H1 (cell line): ENCODE measurements at regions not wholly inside any gene's neighbourhood (a gene's known extent, or its start where the extent isn't known, plus 50 kb on each side); places are given as distances from the start of the nearest gene placed in this dataset.

Experiments
- CTCF ChIA-PET: fragments of 300-600 bp; sonication (Branson Sonifier 250); formaldehyde crosslinking; loops from one replicate; lab custom pipeline; 2021; ENCODE audit not compliant: partially characterized antibody; lab: Charles Lee
- POLR2A ChIA-PET: fragments of 300-600 bp; sonication (Branson Sonifier 250); formaldehyde crosslinking; loops from one replicate; lab custom pipeline; 2021; ENCODE audit warnings: inconsistent platforms; ENCODE audit not compliant: partially characterized antibody; lab: Charles Lee
- DNase-seq, 2 experiments: peaks; one replicate each; pipeline versions ENCODE4 v3.0.0 to v3.0.0-alpha.2; 2010 to 2022; ENCODE audit warnings: low spot score in 2 of 2, low read depth in 1 of 2, mixed read lengths in 1 of 2
- FAIRE-seq: peaks from 2 replicates; lab custom pipeline; 2011; peaks lifted over from hg19 to GRCh38; lab: Jason Lieb, UNC
- H2AFZ ChIP-seq: 2 replicates; pipeline ENCODE4 v1.8.1; 2012; ENCODE audit warnings: low read length, inconsistent platforms
- H2AK5ac ChIP-seq: 2 replicates; pipeline ENCODE4 v1.6.1; 2013; ENCODE audit warnings: low read depth, low read length
- H2BK120ac ChIP-seq: replicated peaks from 2 replicates; pipeline ENCODE3; 2013; ENCODE audit warnings: low read depth, low read length, inconsistent platforms
- H2BK12ac ChIP-seq: 2 replicates; pipeline ENCODE4 v1.6.1; 2013; ENCODE audit warnings: low read depth, low read length
- H2BK15ac ChIP-seq: 2 replicates; pipeline ENCODE4 v1.6.1; 2013; ENCODE audit warnings: low read length
- H2BK20ac ChIP-seq: 2 replicates; pipeline ENCODE4 v1.6.1; 2013; ENCODE audit warnings: low read length
- H2BK5ac ChIP-seq: 2 replicates; pipeline ENCODE4 v1.6.1; 2013; ENCODE audit warnings: low read depth, low read length
- H3K14ac ChIP-seq: 2 replicates; pipeline ENCODE4 v1.6.1; 2013; ENCODE audit warnings: inconsistent platforms; ENCODE audit not compliant: insufficient read length
- H3K18ac ChIP-seq: 2 replicates; pipeline ENCODE4 v1.6.1; 2013; ENCODE audit warnings: low read length; ENCODE audit errors: extremely low read depth
- H3K23ac ChIP-seq: 2 replicates; pipeline ENCODE4 v1.6.1; 2013; ENCODE audit warnings: inconsistent platforms; ENCODE audit not compliant: insufficient read length
- H3K23me2 ChIP-seq: 2 replicates; pipeline ENCODE4 v1.6.1; 2013; ENCODE audit warnings: low read depth, low read length
- H3K27ac ChIP-seq: 2 replicates; pipeline ENCODE4 v1.6.1; 2011; ENCODE audit warnings: low read depth, low read length, inconsistent platforms
- H3K27me3 ChIP-seq, 4 experiments: replicated peaks in 1 of 4; 1 replicate in 1 of 4; 2 replicates in 3 of 4; pipeline versions ENCODE4 v1.6.1 to v1.8.1; 2011 to 2013; ENCODE audit warnings: low read length in 3 of 4, mild to moderate bottlenecking in 3 of 4, inconsistent platforms in 2 of 4, mixed read lengths in 2 of 4, moderate library complexity in 1 of 4; ENCODE audit not compliant: control insufficient read depth in 3 of 4, insufficient read depth in 3 of 4; ENCODE audit errors: extremely low read depth in 1 of 4
- H3K36me3 ChIP-seq, 4 experiments: 2 replicates each; pipeline versions ENCODE4 v1.6.1 to v1.8.1; 2011 to 2013; ENCODE audit warnings: mild to moderate bottlenecking in 4 of 4, low read length in 3 of 4, moderate library complexity in 2 of 4, control low read depth in 1 of 4, inconsistent platforms in 1 of 4; ENCODE audit not compliant: insufficient read depth in 4 of 4, control insufficient read depth in 2 of 4
- H3K4ac ChIP-seq: replicated peaks from 2 replicates; pipeline ENCODE3; 2013; ENCODE audit warnings: low read length, low read depth, mixed read lengths, inconsistent platforms; ENCODE audit not compliant: insufficient read length
- H3K4me1 ChIP-seq, 4 experiments: replicated peaks in 1 of 4; 1 replicate in 1 of 4; 2 replicates in 3 of 4; pipeline versions ENCODE4 v1.6.1 to v1.8.1; 2011 to 2013; ENCODE audit warnings: low read length in 3 of 4, inconsistent platforms in 2 of 4, mixed read lengths in 1 of 4; ENCODE audit not compliant: insufficient read depth in 4 of 4, control insufficient read depth in 3 of 4
- H3K4me2 ChIP-seq, 2 experiments: 2 replicates each; pipeline versions ENCODE4 v1.6.1 to v1.8.1; 2011 to 2013; ENCODE audit warnings: low read depth in 2 of 2, low read length in 2 of 2, control low read depth in 1 of 2, inconsistent platforms in 1 of 2, mild to moderate bottlenecking in 1 of 2; ENCODE audit not compliant: insufficient read depth in 1 of 2
- H3K4me3 ChIP-seq, 4 experiments: fragments of 200-600, 300-600 bp in 1 of 4; sonication (generic), shearing (Covaris generic), sonication (Bioruptor Twin) in 1 of 4; 2 replicates each; pipeline versions ENCODE4 v1.5.1 to v1.8.1; 2011 to 2016; ENCODE audit warnings: low read length in 4 of 4, low read depth in 3 of 4, control low read depth in 2 of 4, inconsistent platforms in 2 of 4, mild to moderate bottlenecking in 2 of 4, mixed read lengths in 1 of 4, moderate library complexity in 1 of 4; ENCODE audit not compliant: insufficient read depth in 2 of 4; ENCODE audit errors: extremely low read depth in 1 of 4
- H3K56ac ChIP-seq: replicated peaks from 2 replicates; pipeline ENCODE3; 2013; ENCODE audit warnings: low read depth, mild to moderate bottlenecking, mixed read lengths, low read length, inconsistent platforms; ENCODE audit not compliant: insufficient read length
- H3K79me1 ChIP-seq: 2 replicates; pipeline ENCODE4 v1.6.1; 2013; ENCODE audit warnings: low read depth, low read length, control low read depth
- H3K79me2 ChIP-seq, 2 experiments: 2 replicates each; pipeline versions ENCODE4 v1.6.1 to v1.8.1; 2012 to 2013; ENCODE audit warnings: low read length in 2 of 2, mild to moderate bottlenecking in 2 of 2, inconsistent platforms in 1 of 2; ENCODE audit not compliant: insufficient read depth in 2 of 2, control insufficient read depth in 1 of 2
- H3K9ac ChIP-seq, 4 experiments: replicated peaks in 1 of 4; 1 replicate in 1 of 4; 2 replicates in 3 of 4; pipeline versions ENCODE4 v1.6.1 to v1.8.1; 2011 to 2013; ENCODE audit warnings: low read depth in 3 of 4, low read length in 3 of 4, control low read depth in 2 of 4, mild to moderate bottlenecking in 2 of 4, moderate library complexity in 2 of 4, inconsistent platforms in 1 of 4; ENCODE audit errors: extremely low read depth in 1 of 4
- H3K9me3 ChIP-seq, 2 experiments: 2 replicates each; pipeline versions ENCODE4 v1.6.1 to v1.8.1; 2012 to 2013; ENCODE audit warnings: mild to moderate bottlenecking in 2 of 2, moderate library complexity in 2 of 2, control low read depth in 1 of 2, inconsistent platforms in 1 of 2, low read depth in 1 of 2, low read length in 1 of 2, mixed read lengths in 1 of 2; ENCODE audit not compliant: insufficient read depth in 2 of 2
- H4K20me1 ChIP-seq, 2 experiments: replicated peaks in 1 of 2; 2 replicates each; pipeline versions ENCODE3 to v1.8.1; 2011 to 2013; ENCODE audit warnings: inconsistent platforms in 2 of 2, low read length in 2 of 2, mild to moderate bottlenecking in 1 of 2; ENCODE audit not compliant: insufficient read depth in 2 of 2, control insufficient read depth in 1 of 2
- H4K5ac ChIP-seq: 2 replicates; pipeline ENCODE4 v1.6.1; 2013; ENCODE audit warnings: low read length, low read depth, mixed read lengths, inconsistent platforms; ENCODE audit not compliant: insufficient read length
- H4K8ac ChIP-seq: 2 replicates; pipeline ENCODE4 v1.8.0; 2013; ENCODE audit warnings: mild to moderate bottlenecking, moderate library complexity, low read length, inconsistent platforms; ENCODE audit not compliant: insufficient read depth; ENCODE audit errors: extremely low read depth
- H4K91ac ChIP-seq: replicated peaks from 2 replicates; pipeline ENCODE3; 2013; ENCODE audit warnings: low read length, mixed read lengths, inconsistent platforms; ENCODE audit not compliant: insufficient read length
- BCL11A ChIP-seq, 2 experiments: IDR thresholded peaks; one replicate each; pipeline ENCODE4 v1.6.1; 2011; ENCODE audit warnings: low read depth in 2 of 2, low read length in 2 of 2, mild to moderate bottlenecking in 2 of 2
- EP300 ChIP-seq, 2 experiments: IDR thresholded peaks; 1 replicate in 1 of 2; 2 replicates in 1 of 2; pipeline ENCODE4 v1.6.1; 2011 to 2012; ENCODE audit warnings: low read depth in 2 of 2, low read length in 2 of 2, mild to moderate bottlenecking in 2 of 2, borderline replicate concordance in 1 of 2, inconsistent platforms in 1 of 2, moderate library complexity in 1 of 2
- HDAC2 ChIP-seq, 2 experiments: fragments of 300-600 bp in 1 of 2; sonication (generic) in 1 of 2; IDR thresholded peaks; 2 replicates each; pipeline ENCODE4 v1.6.1; 2011 to 2012; ENCODE audit warnings: low read depth in 2 of 2, low read length in 2 of 2, mild to moderate bottlenecking in 2 of 2, moderate library complexity in 2 of 2, borderline replicate concordance in 1 of 2, inconsistent platforms in 1 of 2
- KDM1A ChIP-seq: fragments of 200-600, 300-600 bp; sonication (generic); IDR thresholded peaks from 2 replicates; pipeline ENCODE4 v1.7.1; 2016; ENCODE audit warnings: mild to moderate bottlenecking, low read length, borderline replicate concordance
- NANOG ChIP-seq: IDR thresholded peaks from 2 replicates; pipeline ENCODE4 v1.6.1; 2011; ENCODE audit warnings: low read length, low read depth, mild to moderate bottlenecking, inconsistent platforms; ENCODE audit not compliant: insufficient read depth, poor library complexity, severe bottlenecking
- PHF8 ChIP-seq: fragments of 200-600 bp; sonication (generic); conservative IDR thresholded peaks from 2 replicates; pipeline ENCODE4 v1.7.1; 2012; ENCODE audit warnings: low read depth, mild to moderate bottlenecking, inconsistent platforms, low read length, moderate library complexity
- POLR2AphosphoS5 ChIP-seq: IDR thresholded peaks from 2 replicates; pipeline ENCODE4 v1.6.1; 2011; ENCODE audit warnings: low read depth, low read length
- SAP30 ChIP-seq: fragments of 300-600 bp; sonication (generic); IDR thresholded peaks from 2 replicates; pipeline ENCODE4 v1.7.1; 2012; ENCODE audit warnings: low read length, moderate library complexity, mild to moderate bottlenecking, inconsistent platforms; ENCODE audit not compliant: insufficient read depth, insufficient replicate concordance
- SRF ChIP-seq: IDR thresholded peaks from 2 replicates; pipeline ENCODE4 v1.6.1; 2011; ENCODE audit warnings: mild to moderate bottlenecking, low read depth, low read length, moderate library complexity
- WGBS, 2 experiments: shearing (Covaris generic) in 1 of 2; methylation state at CpG; one replicate each; pipeline versions ENCODE4 v1.1.6 to v1.1.7; 2013 to 2015; ENCODE audit warnings: low lambda C conversion rate in 2 of 2, mixed read lengths in 2 of 2, inconsistent platforms in 1 of 2, low coverage in 1 of 2, missing lambda C conversion rate in 1 of 2; ENCODE audit not compliant: insufficient replicate concordance in 2 of 2, insufficient coverage in 1 of 2, insufficient read length in 1 of 2; ENCODE audit errors: extremely low coverage in 1 of 2, missing lambda C conversion rate in 1 of 2; 5-methylcytosine and 5-hydroxymethylcytosine counted together

DNA sequence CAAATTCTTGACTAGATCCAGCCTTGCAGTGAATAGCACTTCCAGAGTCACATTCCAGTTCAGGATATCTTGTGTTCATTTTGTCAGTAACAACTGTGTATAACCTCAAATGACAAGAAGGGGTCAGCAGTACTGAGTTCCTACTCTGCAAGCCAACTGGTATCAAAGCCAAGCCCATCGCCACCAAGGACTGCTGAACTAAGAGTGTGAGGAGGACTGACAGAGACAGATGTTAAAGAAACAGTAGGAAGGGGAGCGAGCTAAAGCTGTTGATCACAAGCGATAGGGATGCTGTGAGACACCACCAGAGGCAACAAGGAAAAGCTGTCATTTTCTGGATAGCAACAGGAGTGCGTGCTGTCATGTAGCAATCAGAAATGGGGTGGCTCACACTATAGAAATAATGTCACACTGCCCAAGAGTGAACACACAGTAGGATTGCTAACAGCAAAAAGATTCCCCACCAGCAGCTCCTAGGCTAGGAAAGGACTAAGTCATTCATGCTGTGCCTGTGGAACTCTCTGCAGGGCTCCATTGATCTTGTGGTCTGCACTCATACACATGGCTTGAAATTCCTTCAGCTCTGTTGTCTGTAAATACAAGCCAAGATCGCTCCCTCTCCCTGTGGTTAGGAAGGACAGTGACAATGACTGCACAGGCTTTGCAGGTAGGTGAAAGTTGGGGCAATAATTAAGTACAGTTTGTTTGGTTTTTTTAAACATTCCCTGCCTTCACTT lies 658.6 kb downstream of the NR2F1-AS1 start:
- Histone ChIP-seq H3K9me3 (no peaks in the 10 kb centered on the region), H3K9ac (no peak overlapping the region), H3K4me1 (peaks cover 0 to 12% (median 7%) of the 10 kb centered on the region in 4 experiments; a peak in 4 of 7 replicates), H3K56ac (no peak overlapping the region), H3K36me3 (no peaks in the 10 kb centered on the region), H3K23me2 (no peaks in the 10 kb centered on the region), H3K14ac (no peak overlapping the region), H2BK20ac (no peak overlapping the region), H2BK12ac (no peak overlapping the region; the same call in 1 of the 2 replicates), H3K79me1 (no peaks in the 10 kb centered on the region), H3K18ac (no peak overlapping the region), H3K4me3 (no peak overlapping the region), H3K79me2 (no peaks in the 10 kb centered on the region), H4K8ac (no peak overlapping the region), H4K91ac (no peak overlapping the region), H3K4me2 (peak overlapping the region in 1 of 2 experiments; percentile 5; a peak in 1 of 4 replicates), H3K4ac (no peak overlapping the region), H2AFZ (no peak overlapping the region), H2BK5ac (no peak overlapping the region), H3K27ac (no peak overlapping the region), H2BK120ac (no peak overlapping the region), H4K20me1 (no peaks in the 10 kb centered on the region), H3K27me3 (no peaks in the 10 kb centered on the region), H3K23ac (no peak overlapping the region), H2BK15ac (no peak overlapping the region), H2AK5ac (no peak overlapping the region), H4K5ac (no peak overlapping the region)
- FAIRE-seq (peak; percentile 39), DNase-seq (no peak)
- ChIA-PET POLR2A (no interaction called here), CTCF (interaction anchor here (0.9 to 2.9 kb wide), 5 partner anchors 8 to 33 kb away, joined by 3 to 16 read pairs (median 4); no protein-coding TSS in a partner anchor)
- 77% methylated on average over 5 of the region's 5 CpGs; no CpG with 5 or more reads in 1 of the 2 experiments for WGBS, 2 experiments
- TF ChIP-seq POLR2AphosphoS5, result no peak
- no peak for TF ChIP-seq HDAC2 (IDR thresholded peaks at IDR 0.05; ENCODE audit: borderline replicate concordance in 1 of 2, low read depth in 2 of 2, low read length in 2 of 2)
- TF ChIP-seq SRF, result no peak
- no peak for TF ChIP-seq PHF8
- peak in 1 of 2 experiments; percentile 23 for TF ChIP-seq BCL11A (IDR thresholded peaks at IDR 0.05; ENCODE audit: low read depth in 2 of 2, low read length in 2 of 2)
- TF ChIP-seq SAP30, result no peak
- peak; percentile 14 for TF ChIP-seq NANOG
- TF ChIP-seq EP300 (IDR thresholded peaks at IDR 0.05; ENCODE audit: borderline replicate concordance in 1 of 2, low read depth in 2 of 2, low read length in 2 of 2), result 0 out of 3 replicates have a peak, but pooled peaks of 1 of the 2 experiments have one; percentile 27
- TF ChIP-seq KDM1A, result no peak
